ENCODE measurements at regions not wholly inside any gene's neighbourhood (a gene's known extent, or its start where the extent isn't known, plus 50 kb on each side); places are given as distances from the start of the nearest gene placed in this dataset.

DNA sequence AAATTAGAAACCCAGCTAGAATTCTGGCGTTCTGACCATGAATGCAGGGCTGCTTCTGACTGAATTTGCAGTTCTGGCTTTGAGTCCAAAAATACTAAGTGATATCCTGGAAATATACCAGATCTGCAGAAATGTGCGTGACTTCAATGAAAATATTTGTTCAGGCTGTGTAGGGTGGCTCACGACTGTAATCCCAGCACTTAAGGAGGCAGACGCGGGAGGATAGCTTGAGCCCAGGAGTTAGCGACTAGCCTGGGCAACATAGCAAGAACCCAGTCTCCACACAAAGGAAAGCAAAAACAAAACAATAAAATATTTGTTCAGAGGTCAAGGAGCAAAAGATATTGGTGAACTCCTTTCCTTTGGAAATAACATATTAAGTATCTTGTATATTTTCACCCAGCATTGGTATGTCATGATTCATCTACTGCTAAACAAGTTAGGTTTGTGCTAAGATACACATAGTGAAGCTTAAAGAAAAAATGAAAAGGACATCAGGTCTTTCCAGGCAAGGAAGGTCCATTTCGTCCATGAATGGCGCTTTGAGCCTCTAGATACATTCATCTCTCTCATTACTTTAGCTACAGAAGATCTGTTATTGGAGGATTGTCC lies 239.2 kb downstream of the CMPK2 start:
- TF ChIP-seq CTCF (IDR thresholded peaks at IDR 0.05) (no peak), EZH2 (IDR thresholded peaks at IDR 0.05) (no peak), EZH2phosphoT487 (IDR thresholded peaks at IDR 0.05) (no peak)

Measured in neural progenitor cell (in vitro differentiated cells).